ENCODE measurements at regions not wholly inside any gene's neighbourhood (a gene's known extent, or its start where the extent isn't known, plus 50 kb on each side); places are given as distances from the start of the nearest gene placed in this dataset.

- H3K27me3 ChIP-seq = no peaks in the 10 kb centered on the region
- TF ChIP-seq POLR2AphosphoS5 (IDR thresholded peaks at IDR 0.05) (no peak), CTCF (IDR thresholded peaks at IDR 0.05) (no peak), POLR2A (IDR thresholded peaks at IDR 0.05) (no peak), EP300 (IDR thresholded peaks at IDR 0.05) (no peak)
- H3K36me3 ChIP-seq = no peaks in the 10 kb centered on the region
- no peaks in the 10 kb centered on the region for H3K4me1 ChIP-seq
- H3K27ac ChIP-seq = no peak overlapping the region
- no peak overlapping the region for H3K4me3 ChIP-seq
- DNase-seq = peak in 1 of 2 donors; percentile 26
- no peaks in the 10 kb centered on the region for H3K9me3 ChIP-seq
- no peak for ATAC-seq (ENCODE audit: low FRiP score in 2 of 2)
- WGBS, 2 donors = 92 to 94% methylated on average over 2 to 5 of the region's 5 CpGs
These were observed 151.8 kb upstream of the RAD23B start for GRCh38 chr9:107131108-107131799.

GRCh38 chr9:107136296-107136695 is 146.8 kb upstream of the RAD23B start:
- H3K27me3 ChIP-seq = no peaks in the 10 kb centered on the region
- no peaks in the 10 kb centered on the region for H3K4me1 ChIP-seq
- no peak overlapping the region for H3K4me3 ChIP-seq
- H3K9me3 ChIP-seq = no peaks in the 10 kb centered on the region
- TF ChIP-seq EP300 (IDR thresholded peaks at IDR 0.05) = no peak
- no peak for TF ChIP-seq POLR2A (IDR thresholded peaks at IDR 0.05)
- no peak for TF ChIP-seq POLR2AphosphoS5 (IDR thresholded peaks at IDR 0.05)
- no peak for TF ChIP-seq CTCF (IDR thresholded peaks at IDR 0.05)
- whole genome bisulfite sequencing, 2 donors = 81 to 83% methylated on average over 2 of the region's 2 CpGs
- no peak overlapping the region for H3K27ac ChIP-seq
- DNase-seq (no peak), ATAC-seq (ENCODE audit: low FRiP score in 2 of 2) (no peak)
- H3K36me3 ChIP-seq = no peaks in the 10 kb centered on the region

- WGBS, 2 donors = 69 to 72% methylated on average over 9 of the region's 9 CpGs
- TF ChIP-seq POLR2A (IDR thresholded peaks at IDR 0.05) (no peak), CTCF (IDR thresholded peaks at IDR 0.05) (peak; percentile 50 to 58 (median 56))
- Histone ChIP-seq H3K9me3 (no peaks in the 10 kb centered on the region), H3K27ac (no peak overlapping the region), H3K27me3 (no peaks in the 10 kb centered on the region), H3K4me1 (peaks cover 0 to 4% (median 0%) of the 10 kb centered on the region in 4 donors), H3K4me3 (no peak overlapping the region), H3K36me3 (no peaks in the 10 kb centered on the region)
- no peak for DNase-seq
- ATAC-seq (ENCODE audit: low FRiP score in 2 of 2) = peak in 1 of 2 donors; percentile 52
These were observed 145.4 kb upstream of the RAD23B start for GRCh38 chr9:107137495-107138202.

- DNase-seq (no peak), ATAC-seq (ENCODE audit: low FRiP score in 2 of 2) (no peak)
- Histone ChIP-seq H3K36me3 (no peaks in the 10 kb centered on the region), H3K4me3 (no peak overlapping the region), H3K9me3 (no peaks in the 10 kb centered on the region), H3K4me1 (peaks cover 0 to 9% (median 0%) of the 10 kb centered on the region in 4 donors), H3K27ac (no peak overlapping the region), H3K27me3 (no peaks in the 10 kb centered on the region)
- TF ChIP-seq EP300 (IDR thresholded peaks at IDR 0.05) = no peak
- no peak for TF ChIP-seq POLR2AphosphoS5 (IDR thresholded peaks at IDR 0.05)
- TF ChIP-seq CTCF (IDR thresholded peaks at IDR 0.05) = no peak
- TF ChIP-seq POLR2A (IDR thresholded peaks at IDR 0.05) = no peak
- WGBS, 2 donors = 62 to 69% methylated on average over 5 of the region's 5 CpGs
These were observed 144.7 kb upstream of the RAD23B start for GRCh38 chr9:107138261-107138992.
